Right atrium auricular region (tissue), 2 donors: ENCODE measurements at regions not wholly inside any gene's neighbourhood (a gene's known extent, or its start where the extent isn't known, plus 50 kb on each side); places are given as distances from the start of the nearest gene placed in this dataset.
"Not testable (repeated sequence)": the region's sequence is repeated elsewhere in the genome, so short reads cannot be mapped to it uniquely, and the experiment has no call there.

Experiments
- DNase-seq: peaks from one replicate; pipeline ENCODE4 v3.0.0-alpha.2; 2019; ENCODE audit warnings: low spot score
- H3K27ac ChIP-seq, 2 donors: fragments of 200-600 bp; sonication (generic); 1 replicate in 1 of 2; 2 replicates in 1 of 2; pipeline ENCODE4 v1.5.1; 2016 to 2019
- H3K27me3 ChIP-seq, 2 donors: fragments of 200-600 bp; sonication (generic); one replicate each; pipeline versions ENCODE4 v1.5.1 to v1.6.0; 2017 to 2019
- H3K36me3 ChIP-seq: fragments of 200-600 bp; sonication (generic); one replicate; pipeline ENCODE4 v1.5.1; 2016
- H3K4me1 ChIP-seq, 2 donors: fragments of 200-600 bp; sonication (generic); one replicate each; pipeline versions ENCODE4 v1.5.1 to v1.6.0; 2017 to 2019
- H3K4me3 ChIP-seq, 2 donors: fragments of 200-600 bp; sonication (generic); 1 replicate in 1 of 2; 2 replicates in 1 of 2; pipeline ENCODE4 v1.5.1; 2017 to 2019; ENCODE audit warnings: mild to moderate bottlenecking in 1 of 2, moderate library complexity in 1 of 2
- H3K9me3 ChIP-seq, 2 donors: fragments of 200-600 bp; sonication (generic); one replicate each; pipeline ENCODE4 v1.5.1; 2019
- TF ChIP-seq, protein P1 (sequence below), 2 donors: fragments of 200-600 bp; sonication (generic); IDR thresholded peaks; one replicate each; pipeline ENCODE4 v1.5.1; 2019; ENCODE audit warnings: antibody characterized with exemption in 2 of 2

DNA sequence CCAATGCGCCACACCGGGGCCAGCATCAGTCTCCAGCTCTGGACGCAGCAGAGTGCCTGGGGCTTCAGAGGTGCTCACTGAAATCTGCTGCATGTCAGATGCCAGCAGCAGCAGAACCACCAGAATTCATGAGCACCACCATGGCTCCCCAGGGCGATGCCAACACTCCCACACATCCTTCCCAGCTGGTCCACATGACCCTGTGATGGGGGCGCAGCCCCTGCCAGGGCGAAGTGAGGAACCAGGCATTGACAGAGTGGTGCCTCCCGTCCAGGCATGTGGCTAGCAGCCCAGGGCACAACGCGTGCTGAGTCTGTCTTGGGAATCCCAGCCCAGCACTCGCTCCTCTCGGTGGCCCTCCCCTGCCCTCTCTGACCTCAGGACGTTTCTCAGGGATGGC is 80.4 kb downstream of the DHCR7 start:
- TF ChIP-seq, protein P1, sequence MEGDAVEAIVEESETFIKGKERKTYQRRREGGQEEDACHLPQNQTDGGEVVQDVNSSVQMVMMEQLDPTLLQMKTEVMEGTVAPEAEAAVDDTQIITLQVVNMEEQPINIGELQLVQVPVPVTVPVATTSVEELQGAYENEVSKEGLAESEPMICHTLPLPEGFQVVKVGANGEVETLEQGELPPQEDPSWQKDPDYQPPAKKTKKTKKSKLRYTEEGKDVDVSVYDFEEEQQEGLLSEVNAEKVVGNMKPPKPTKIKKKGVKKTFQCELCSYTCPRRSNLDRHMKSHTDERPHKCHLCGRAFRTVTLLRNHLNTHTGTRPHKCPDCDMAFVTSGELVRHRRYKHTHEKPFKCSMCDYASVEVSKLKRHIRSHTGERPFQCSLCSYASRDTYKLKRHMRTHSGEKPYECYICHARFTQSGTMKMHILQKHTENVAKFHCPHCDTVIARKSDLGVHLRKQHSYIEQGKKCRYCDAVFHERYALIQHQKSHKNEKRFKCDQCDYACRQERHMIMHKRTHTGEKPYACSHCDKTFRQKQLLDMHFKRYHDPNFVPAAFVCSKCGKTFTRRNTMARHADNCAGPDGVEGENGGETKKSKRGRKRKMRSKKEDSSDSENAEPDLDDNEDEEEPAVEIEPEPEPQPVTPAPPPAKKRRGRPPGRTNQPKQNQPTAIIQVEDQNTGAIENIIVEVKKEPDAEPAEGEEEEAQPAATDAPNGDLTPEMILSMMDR (IDR thresholded peaks at IDR 0.05), result no peak
- DNase-seq, result no peak
- Histone ChIP-seq H3K36me3 (no peaks in the 10 kb centered on the region), H3K4me1 (no peaks in the 10 kb centered on the region), H3K27me3 (no peaks in the 10 kb centered on the region), H3K4me3 (no peak overlapping the region), H3K27ac (no peak overlapping the region), H3K9me3 (no peaks in the 10 kb centered on the region)

DNA sequence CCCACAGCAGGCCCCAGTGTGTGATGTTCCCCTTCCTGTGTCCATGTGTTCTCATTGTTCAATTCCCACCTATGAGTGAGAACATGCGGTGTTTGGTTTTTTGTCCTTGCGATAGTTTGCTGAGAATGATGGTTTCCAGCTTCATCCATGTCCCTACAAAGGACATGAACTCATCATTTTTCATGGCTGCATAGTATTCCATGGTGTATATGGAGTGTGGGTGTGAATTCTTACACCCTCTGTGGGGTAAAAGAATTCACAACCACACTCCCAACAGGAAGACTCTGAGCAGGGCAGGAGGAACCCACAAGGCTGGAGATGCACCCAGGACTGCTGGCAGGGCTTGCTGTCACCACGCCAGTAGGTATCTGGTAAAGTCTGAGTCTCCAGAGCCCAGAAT is 80.9 kb downstream of the DHCR7 start:
- H3K27ac ChIP-seq, H3K4me1 ChIP-seq, H3K9me3 ChIP-seq, H3K4me3 ChIP-seq, H3K36me3 ChIP-seq, H3K27me3 ChIP-seq, DNase-seq: not testable (repeated sequence)

DNA sequence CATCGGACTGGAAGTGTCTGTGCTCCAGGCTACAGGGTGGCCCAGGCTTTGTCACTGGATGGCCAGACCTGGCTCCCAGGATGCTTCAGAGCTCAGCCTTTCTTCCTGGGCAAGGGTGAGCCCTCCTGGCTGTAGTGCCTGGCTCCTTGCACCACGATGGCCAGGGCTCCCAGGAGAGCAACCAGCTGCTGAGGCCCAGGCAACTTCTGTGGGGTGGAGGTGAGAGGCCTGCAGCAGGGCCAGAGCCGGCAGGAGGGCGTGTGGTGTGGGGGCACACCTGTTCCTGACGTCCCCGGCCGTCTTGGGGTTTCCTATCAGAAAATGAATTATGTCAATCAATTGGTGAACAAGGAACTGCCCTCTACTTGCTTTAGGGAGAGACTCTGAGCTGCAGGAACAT is 82.1 kb downstream of the DHCR7 start:
- no peak overlapping the region for H3K27ac ChIP-seq
- TF ChIP-seq, protein P1 (IDR thresholded peaks at IDR 0.05), result no peak
- H3K4me3 ChIP-seq, result no peak overlapping the region
- H3K4me1 ChIP-seq, result no peaks in the 10 kb centered on the region
- no peaks in the 10 kb centered on the region for H3K9me3 ChIP-seq
- H3K27me3 ChIP-seq, result no peaks in the 10 kb centered on the region
- H3K36me3 ChIP-seq, result no peaks in the 10 kb centered on the region
- no peak for DNase-seq

DNA sequence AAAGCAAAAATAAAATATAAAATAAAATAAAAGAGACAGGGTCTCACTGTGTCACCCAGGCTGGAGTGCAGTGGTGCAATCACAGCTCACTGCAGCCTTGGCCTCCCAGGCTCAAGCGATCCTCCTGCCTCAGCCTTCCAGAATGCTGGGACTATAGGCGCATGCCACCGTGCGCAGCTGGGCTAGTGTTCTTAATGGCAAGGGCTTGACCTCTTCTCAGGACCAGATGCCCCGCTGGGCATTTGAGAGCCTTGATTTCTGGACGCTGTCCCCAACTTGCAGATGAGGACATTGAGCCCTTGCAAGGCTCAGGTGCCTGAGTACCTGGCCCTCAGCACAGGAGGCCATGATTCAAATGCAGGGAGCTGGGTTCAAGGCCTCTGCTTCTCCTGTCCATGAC is 82.6 kb downstream of the DHCR7 start:
- no peaks in the 10 kb centered on the region for H3K36me3 ChIP-seq
- TF ChIP-seq, protein P1 (IDR thresholded peaks at IDR 0.05), result no peak
- peaks cover 0 to under 1% of the 10 kb centered on the region in 2 donors for H3K9me3 ChIP-seq
- DNase-seq, result no peak
- H3K4me1 ChIP-seq, result no peaks in the 10 kb centered on the region
- no peaks in the 10 kb centered on the region for H3K27me3 ChIP-seq
- H3K4me3 ChIP-seq, result no peak overlapping the region
- H3K27ac ChIP-seq, result no peak overlapping the region

DNA sequence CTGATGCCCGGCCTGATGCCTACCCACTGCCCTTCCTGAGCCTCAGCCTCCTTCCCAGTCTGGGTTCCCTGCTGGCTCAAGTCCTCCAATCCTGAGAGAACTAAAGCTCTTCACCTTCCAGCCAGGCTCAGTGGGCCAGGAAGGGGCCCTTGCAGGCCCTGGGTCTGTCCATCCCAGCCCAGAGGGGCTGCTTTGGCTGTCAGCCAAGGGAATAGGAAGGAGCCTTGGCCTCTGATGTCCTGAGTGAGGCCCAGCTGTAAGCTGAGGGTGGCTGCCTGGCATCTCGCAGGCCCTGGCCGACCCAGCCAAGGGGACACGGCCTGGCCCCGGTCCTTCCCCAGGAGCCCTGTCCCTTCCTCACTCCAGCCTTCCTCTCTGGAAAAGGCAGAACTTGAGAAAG is 83.4 kb downstream of the DHCR7 start:
- no peak overlapping the region for H3K27ac ChIP-seq
- TF ChIP-seq, protein P1 (IDR thresholded peaks at IDR 0.05), result no peak

DNA sequence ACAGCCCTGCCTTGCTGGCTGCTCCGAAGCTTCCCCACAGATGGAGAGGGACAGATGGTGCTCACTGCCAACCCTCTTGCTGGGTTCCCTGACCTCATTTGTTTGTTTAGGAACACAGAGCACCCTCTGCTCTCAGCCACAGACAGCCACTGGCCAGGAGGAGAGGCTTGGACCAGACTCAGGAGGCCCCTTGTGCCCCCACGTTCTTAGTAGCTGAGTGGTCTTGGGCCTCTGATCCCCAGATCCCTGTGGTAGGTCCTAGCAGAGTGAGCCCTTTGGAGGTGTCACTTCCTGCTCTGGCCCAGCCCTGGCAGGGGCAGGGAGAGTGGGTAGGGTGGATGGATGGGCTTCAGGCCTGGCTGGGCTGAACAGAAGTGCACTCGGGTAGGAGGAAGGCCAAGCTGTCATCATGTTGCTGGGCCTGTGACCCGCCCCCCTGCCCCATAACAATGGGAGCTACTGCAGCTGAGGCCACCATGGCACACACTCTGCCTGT is 84.0 kb downstream of the DHCR7 start:
- Histone ChIP-seq H3K9me3 (peaks cover 0 to 4% of the 10 kb centered on the region in 2 donors), H3K4me1 (no peaks in the 10 kb centered on the region), H3K4me3 (no peak overlapping the region), H3K27ac (no peak overlapping the region), H3K27me3 (no peaks in the 10 kb centered on the region), H3K36me3 (no peaks in the 10 kb centered on the region)
- TF ChIP-seq, protein P1 (IDR thresholded peaks at IDR 0.05), result no peak
- no peak for DNase-seq

More for the DNA sequence above, 83.4 kb downstream of the DHCR7 start:
- Histone ChIP-seq H3K4me1 (no peaks in the 10 kb centered on the region), H3K9me3 (peaks cover 0 to 4% of the 10 kb centered on the region in 2 donors), H3K4me3 (no peak overlapping the region), H3K27me3 (no peaks in the 10 kb centered on the region), H3K36me3 (no peaks in the 10 kb centered on the region)
- no peak for DNase-seq
